Psoas muscle (tissue), 7 donors: ENCODE measurements at regions not wholly inside any gene's neighbourhood (a gene's known extent, or its start where the extent isn't known, plus 50 kb on each side); places are given as distances from the start of the nearest gene placed in this dataset.

ENCODE experiments used
- ATAC-seq, 4 donors: fragments of 200-7000 bp; cut with Tn5 transposase; one replicate each; pipeline ENCODE4 v1.9.1; 2020; ENCODE audit warnings: moderate library complexity in 3 of 4, mild to moderate bottlenecking in 2 of 4
- DNase-seq, 2 donors: peaks; one replicate each; pipeline ENCODE4 v3.0.0-alpha.2; 2020
- H3K27ac ChIP-seq: fragments of 200-600 bp; one replicate; pipeline ENCODE4 v1.8.0; 2022
- H3K27me3 ChIP-seq, 3 donors: fragments of 200-600 bp in 1 of 3; one replicate each; pipeline versions ENCODE4 v1.6.1 to v1.8.0; 2013 to 2022; ENCODE audit warnings: low read length in 2 of 3, mild to moderate bottlenecking in 2 of 3, moderate library complexity in 1 of 3; ENCODE audit not compliant: insufficient read depth in 3 of 3
- H3K36me3 ChIP-seq, 2 donors: fragments of 200-600 bp in 1 of 2; one replicate each; pipeline versions ENCODE4 v1.6.1 to v1.8.0; 2013 to 2022; ENCODE audit warnings: low read depth in 1 of 2, mild to moderate bottlenecking in 1 of 2, moderate library complexity in 1 of 2; ENCODE audit not compliant: insufficient read depth in 1 of 2
- H3K4me1 ChIP-seq: fragments of 200-600 bp; one replicate; pipeline ENCODE4 v1.8.0; 2022
- H3K4me3 ChIP-seq: fragments of 200-600 bp; one replicate; pipeline ENCODE4 v1.8.0; 2022; ENCODE audit warnings: mild to moderate bottlenecking
- H3K9me3 ChIP-seq: fragments of 200-600 bp; one replicate; pipeline ENCODE4 v1.8.0; 2022
- CTCF ChIP-seq: fragments of 200-600 bp; IDR thresholded peaks from one replicate; pipeline ENCODE4 v1.8.0; 2022; ENCODE audit warnings: antibody characterized with exemption
- WGBS, 3 donors: extraction: QIAGEN DNeasy Blood & Tissue Kit; methylation state at CpG; one replicate each; pipeline versions ENCODE4 v1.1.6 to v1.1.7; 2013; 5-methylcytosine and 5-hydroxymethylcytosine counted together
- intact Hi-C, 2 donors: fragments of 100-400 bp; cut with DNase I; formaldehyde crosslinking; loops; one replicate each; pipeline versions ENCODE4 v1.11.0 to v1.14.2; 2022
- donor health status: healthy with polysubstance abuse.
- donor health status: DM: no; HTN: no; CAD: no; lungs with moderate emphysema.
- donor health status: Bipolar disorder and iron deficiency.
- donor health status: healthy.
- donor health status: DM: yes; HTN: yes; CAD: no.
- donor health status: DM: no; HTN: no; CAD: no.
- donor health status: DM: yes; HTN: yes; CAD: no.

- 92 to 95% (median 95%) methylated on average over 1 of the region's 1 CpG for WGBS, 3 donors
Observed at GRCh38 chr2:219973136-219973535, 345.7 kb downstream of the SLC4A3 start.

GRCh38 chr2:219976871-219977270 is 349.4 kb downstream of the SLC4A3 start:
- WGBS, 3 donors = 57 to 66% (median 63%) methylated on average over 2 of the region's 2 CpGs

More at GRCh38 chr2:219973136-219973535, 345.7 kb downstream of the SLC4A3 start:
- Histone ChIP-seq H3K27me3 (no peaks in the 10 kb centered on the region), H3K4me1 (no peaks in the 10 kb centered on the region), H3K4me3 (no peak overlapping the region), H3K27ac (no peak overlapping the region), H3K9me3 (no peaks in the 10 kb centered on the region), H3K36me3 (no peaks in the 10 kb centered on the region)
- DNase-seq (no peak), ATAC-seq (no peak)
- no peak for TF ChIP-seq CTCF
- intact Hi-C loops = no loop called here

GRCh38 chr2:219980638-219981037 is 353.2 kb downstream of the SLC4A3 start:
- 65 to 88% (median 87%) methylated on average over 2 of the region's 2 CpGs for WGBS, 3 donors
- TF ChIP-seq CTCF = no peak
- intact Hi-C loops = no loop called here

More at GRCh38 chr2:219976871-219977270, 349.4 kb downstream of the SLC4A3 start:
- Histone ChIP-seq H3K4me3 (no peak overlapping the region), H3K4me1 (no peaks in the 10 kb centered on the region), H3K9me3 (no peaks in the 10 kb centered on the region), H3K27me3 (no peaks in the 10 kb centered on the region), H3K36me3 (no peaks in the 10 kb centered on the region), H3K27ac (no peak overlapping the region)
- ATAC-seq (no peak), DNase-seq (no peak)
- intact Hi-C loops = no loop called here
- TF ChIP-seq CTCF = no peak

GRCh38 chr2:219983836-219984235 is 356.4 kb downstream of the SLC4A3 start:
- intact Hi-C loops = no loop called here
- Histone ChIP-seq H3K4me1 (no peaks in the 10 kb centered on the region), H3K36me3 (no peaks in the 10 kb centered on the region), H3K9me3 (no peaks in the 10 kb centered on the region), H3K4me3 (no peak overlapping the region), H3K27ac (no peak overlapping the region), H3K27me3 (peaks cover 0 to under 1% (median 0%) of the 10 kb centered on the region in 3 donors)
- no peak for TF ChIP-seq CTCF
- ATAC-seq = no peak
- no peak for DNase-seq

More at GRCh38 chr2:219980638-219981037, 353.2 kb downstream of the SLC4A3 start:
- no peaks in the 10 kb centered on the region for H3K9me3 ChIP-seq
- no peaks in the 10 kb centered on the region for H3K27me3 ChIP-seq
- no peak overlapping the region for H3K27ac ChIP-seq
- DNase-seq (no peak), ATAC-seq (no peak)
- no peak overlapping the region for H3K4me3 ChIP-seq
- no peaks in the 10 kb centered on the region for H3K36me3 ChIP-seq
- no peaks in the 10 kb centered on the region for H3K4me1 ChIP-seq

DNA sequence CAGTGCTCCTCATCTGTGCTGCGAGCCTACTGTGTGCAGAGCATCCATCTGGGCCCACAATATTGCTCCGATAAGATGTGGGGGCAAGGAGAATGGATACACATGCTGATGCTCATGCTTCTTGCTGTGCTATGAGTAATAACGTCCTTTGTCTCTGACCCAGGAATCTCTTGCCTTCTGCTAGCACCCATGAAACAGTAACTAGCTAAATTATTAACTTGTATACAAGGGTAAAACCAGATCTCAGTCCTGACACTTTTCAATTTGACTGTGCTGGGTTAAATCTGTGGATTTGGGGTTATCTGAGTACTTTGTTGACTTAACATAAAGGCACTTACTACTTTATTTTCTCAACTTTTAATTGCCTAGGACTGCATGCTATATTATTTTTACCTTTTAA is 357.6 kb downstream of the SLC4A3 start:
- H3K4me3 ChIP-seq = no peak overlapping the region
- no peaks in the 10 kb centered on the region for H3K36me3 ChIP-seq
- H3K4me1 ChIP-seq = no peaks in the 10 kb centered on the region
- no peak for DNase-seq
- 86 to 92% (median 87%) methylated on average over 3 of the region's 3 CpGs for WGBS, 3 donors
- no peaks in the 10 kb centered on the region for H3K9me3 ChIP-seq
- no peak for TF ChIP-seq CTCF
- H3K27ac ChIP-seq = no peak overlapping the region
- intact Hi-C loops = no loop called here
- peaks cover 0 to 3% (median 0%) of the 10 kb centered on the region in 3 donors for H3K27me3 ChIP-seq
- ATAC-seq = no peak
